H1 (cell line): ENCODE measurements at regions not wholly inside any gene's neighbourhood (a gene's known extent, or its start where the extent isn't known, plus 50 kb on each side); places are given as distances from the start of the nearest gene placed in this dataset.

Experiments
- TF ChIP-seq, protein P1 (sequence below): fragments of 300-600 bp; sonication (generic); IDR thresholded peaks from 2 replicates; pipeline ENCODE4 v1.7.1; 2012; ENCODE audit warnings: low read length, moderate library complexity, mild to moderate bottlenecking, inconsistent platforms; ENCODE audit not compliant: insufficient replicate concordance
- TF ChIP-seq, protein P2 (sequence below): IDR thresholded peaks from 2 replicates; pipeline ENCODE4 v1.6.1; 2011; ENCODE audit warnings: low read length, improper control_type of control experiment

DNA sequence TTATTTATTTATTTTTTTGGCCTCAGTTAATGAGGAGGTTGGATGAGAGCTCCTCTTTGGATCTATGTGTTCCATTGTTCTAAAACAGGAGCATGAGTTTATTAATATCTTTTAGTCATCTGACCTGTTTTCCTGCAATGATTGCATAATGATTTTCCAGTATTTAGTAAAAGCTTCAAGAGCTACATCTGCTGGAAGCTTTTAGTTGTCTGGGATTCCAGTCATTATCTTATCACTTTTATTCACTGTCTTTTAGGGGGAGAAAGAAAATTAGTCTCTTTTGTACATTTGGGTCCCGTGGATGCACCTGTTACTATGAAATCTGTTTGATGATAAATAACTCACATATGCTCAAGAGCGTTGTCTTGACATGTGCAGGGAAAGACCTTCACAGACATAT, 1270.0 kb downstream of the ROBO1 start (continued):
- TF ChIP-seq, protein P1, sequence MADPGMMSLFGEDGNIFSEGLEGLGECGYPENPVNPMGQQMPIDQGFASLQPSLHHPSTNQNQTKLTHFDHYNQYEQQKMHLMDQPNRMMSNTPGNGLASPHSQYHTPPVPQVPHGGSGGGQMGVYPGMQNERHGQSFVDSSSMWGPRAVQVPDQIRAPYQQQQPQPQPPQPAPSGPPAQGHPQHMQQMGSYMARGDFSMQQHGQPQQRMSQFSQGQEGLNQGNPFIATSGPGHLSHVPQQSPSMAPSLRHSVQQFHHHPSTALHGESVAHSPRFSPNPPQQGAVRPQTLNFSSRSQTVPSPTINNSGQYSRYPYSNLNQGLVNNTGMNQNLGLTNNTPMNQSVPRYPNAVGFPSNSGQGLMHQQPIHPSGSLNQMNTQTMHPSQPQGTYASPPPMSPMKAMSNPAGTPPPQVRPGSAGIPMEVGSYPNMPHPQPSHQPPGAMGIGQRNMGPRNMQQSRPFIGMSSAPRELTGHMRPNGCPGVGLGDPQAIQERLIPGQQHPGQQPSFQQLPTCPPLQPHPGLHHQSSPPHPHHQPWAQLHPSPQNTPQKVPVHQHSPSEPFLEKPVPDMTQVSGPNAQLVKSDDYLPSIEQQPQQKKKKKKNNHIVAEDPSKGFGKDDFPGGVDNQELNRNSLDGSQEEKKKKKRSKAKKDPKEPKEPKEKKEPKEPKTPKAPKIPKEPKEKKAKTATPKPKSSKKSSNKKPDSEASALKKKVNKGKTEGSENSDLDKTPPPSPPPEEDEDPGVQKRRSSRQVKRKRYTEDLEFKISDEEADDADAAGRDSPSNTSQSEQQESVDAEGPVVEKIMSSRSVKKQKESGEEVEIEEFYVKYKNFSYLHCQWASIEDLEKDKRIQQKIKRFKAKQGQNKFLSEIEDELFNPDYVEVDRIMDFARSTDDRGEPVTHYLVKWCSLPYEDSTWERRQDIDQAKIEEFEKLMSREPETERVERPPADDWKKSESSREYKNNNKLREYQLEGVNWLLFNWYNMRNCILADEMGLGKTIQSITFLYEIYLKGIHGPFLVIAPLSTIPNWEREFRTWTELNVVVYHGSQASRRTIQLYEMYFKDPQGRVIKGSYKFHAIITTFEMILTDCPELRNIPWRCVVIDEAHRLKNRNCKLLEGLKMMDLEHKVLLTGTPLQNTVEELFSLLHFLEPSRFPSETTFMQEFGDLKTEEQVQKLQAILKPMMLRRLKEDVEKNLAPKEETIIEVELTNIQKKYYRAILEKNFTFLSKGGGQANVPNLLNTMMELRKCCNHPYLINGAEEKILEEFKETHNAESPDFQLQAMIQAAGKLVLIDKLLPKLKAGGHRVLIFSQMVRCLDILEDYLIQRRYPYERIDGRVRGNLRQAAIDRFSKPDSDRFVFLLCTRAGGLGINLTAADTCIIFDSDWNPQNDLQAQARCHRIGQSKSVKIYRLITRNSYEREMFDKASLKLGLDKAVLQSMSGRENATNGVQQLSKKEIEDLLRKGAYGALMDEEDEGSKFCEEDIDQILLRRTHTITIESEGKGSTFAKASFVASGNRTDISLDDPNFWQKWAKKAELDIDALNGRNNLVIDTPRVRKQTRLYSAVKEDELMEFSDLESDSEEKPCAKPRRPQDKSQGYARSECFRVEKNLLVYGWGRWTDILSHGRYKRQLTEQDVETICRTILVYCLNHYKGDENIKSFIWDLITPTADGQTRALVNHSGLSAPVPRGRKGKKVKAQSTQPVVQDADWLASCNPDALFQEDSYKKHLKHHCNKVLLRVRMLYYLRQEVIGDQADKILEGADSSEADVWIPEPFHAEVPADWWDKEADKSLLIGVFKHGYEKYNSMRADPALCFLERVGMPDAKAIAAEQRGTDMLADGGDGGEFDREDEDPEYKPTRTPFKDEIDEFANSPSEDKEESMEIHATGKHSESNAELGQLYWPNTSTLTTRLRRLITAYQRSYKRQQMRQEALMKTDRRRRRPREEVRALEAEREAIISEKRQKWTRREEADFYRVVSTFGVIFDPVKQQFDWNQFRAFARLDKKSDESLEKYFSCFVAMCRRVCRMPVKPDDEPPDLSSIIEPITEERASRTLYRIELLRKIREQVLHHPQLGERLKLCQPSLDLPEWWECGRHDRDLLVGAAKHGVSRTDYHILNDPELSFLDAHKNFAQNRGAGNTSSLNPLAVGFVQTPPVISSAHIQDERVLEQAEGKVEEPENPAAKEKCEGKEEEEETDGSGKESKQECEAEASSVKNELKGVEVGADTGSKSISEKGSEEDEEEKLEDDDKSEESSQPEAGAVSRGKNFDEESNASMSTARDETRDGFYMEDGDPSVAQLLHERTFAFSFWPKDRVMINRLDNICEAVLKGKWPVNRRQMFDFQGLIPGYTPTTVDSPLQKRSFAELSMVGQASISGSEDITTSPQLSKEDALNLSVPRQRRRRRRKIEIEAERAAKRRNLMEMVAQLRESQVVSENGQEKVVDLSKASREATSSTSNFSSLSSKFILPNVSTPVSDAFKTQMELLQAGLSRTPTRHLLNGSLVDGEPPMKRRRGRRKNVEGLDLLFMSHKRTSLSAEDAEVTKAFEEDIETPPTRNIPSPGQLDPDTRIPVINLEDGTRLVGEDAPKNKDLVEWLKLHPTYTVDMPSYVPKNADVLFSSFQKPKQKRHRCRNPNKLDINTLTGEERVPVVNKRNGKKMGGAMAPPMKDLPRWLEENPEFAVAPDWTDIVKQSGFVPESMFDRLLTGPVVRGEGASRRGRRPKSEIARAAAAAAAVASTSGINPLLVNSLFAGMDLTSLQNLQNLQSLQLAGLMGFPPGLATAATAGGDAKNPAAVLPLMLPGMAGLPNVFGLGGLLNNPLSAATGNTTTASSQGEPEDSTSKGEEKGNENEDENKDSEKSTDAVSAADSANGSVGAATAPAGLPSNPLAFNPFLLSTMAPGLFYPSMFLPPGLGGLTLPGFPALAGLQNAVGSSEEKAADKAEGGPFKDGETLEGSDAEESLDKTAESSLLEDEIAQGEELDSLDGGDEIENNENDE: no peak
- TF ChIP-seq, protein P2, sequence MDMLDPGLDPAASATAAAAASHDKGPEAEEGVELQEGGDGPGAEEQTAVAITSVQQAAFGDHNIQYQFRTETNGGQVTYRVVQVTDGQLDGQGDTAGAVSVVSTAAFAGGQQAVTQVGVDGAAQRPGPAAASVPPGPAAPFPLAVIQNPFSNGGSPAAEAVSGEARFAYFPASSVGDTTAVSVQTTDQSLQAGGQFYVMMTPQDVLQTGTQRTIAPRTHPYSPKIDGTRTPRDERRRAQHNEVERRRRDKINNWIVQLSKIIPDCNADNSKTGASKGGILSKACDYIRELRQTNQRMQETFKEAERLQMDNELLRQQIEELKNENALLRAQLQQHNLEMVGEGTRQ: no peak
